H9 (cell line): ENCODE measurements at regions not wholly inside any gene's neighbourhood (a gene's known extent, or its start where the extent isn't known, plus 50 kb on each side); places are given as distances from the start of the nearest gene placed in this dataset.

Source experiments
- DNase-seq: peaks from one replicate; pipeline ENCODE4 v3.0.0-alpha.2; 2017
- H2AFZ ChIP-seq: one replicate; pipeline ENCODE4 v1.6.1; 2013; ENCODE audit warnings: mild to moderate bottlenecking, low read length, control low read depth, moderate library complexity
- H2AK5ac ChIP-seq: 2 replicates; pipeline ENCODE4 v1.6.1; 2013; ENCODE audit warnings: low read length, control low read depth, mixed read lengths; ENCODE audit not compliant: insufficient read length
- H2BK120ac ChIP-seq: one replicate; pipeline ENCODE4 v1.6.1; 2013; ENCODE audit warnings: low read depth, mild to moderate bottlenecking, low read length, control low read depth, inconsistent platforms; ENCODE audit not compliant: poor library complexity, severe bottlenecking
- H2BK12ac ChIP-seq: 2 replicates; pipeline ENCODE4 v1.6.1; 2013; ENCODE audit warnings: low read length, control low read depth, mixed read lengths, low read depth; ENCODE audit not compliant: insufficient read length
- H2BK15ac ChIP-seq: 2 replicates; pipeline ENCODE4 v1.6.1; 2013; ENCODE audit warnings: low read depth, low read length, control low read depth
- H2BK20ac ChIP-seq: one replicate; pipeline ENCODE4 v1.6.1; 2013; ENCODE audit warnings: low read depth, mild to moderate bottlenecking, low read length, control low read depth, inconsistent platforms; ENCODE audit not compliant: poor library complexity, severe bottlenecking
- H2BK5ac ChIP-seq: 2 replicates; pipeline ENCODE4 v1.6.1; 2013; ENCODE audit warnings: low read length, control low read depth, mixed read lengths; ENCODE audit not compliant: insufficient read length
- H3K14ac ChIP-seq: 2 replicates; pipeline ENCODE4 v1.6.1; 2013; ENCODE audit warnings: low read length, control low read depth; ENCODE audit not compliant: insufficient read depth
- H3K18ac ChIP-seq: 2 replicates; pipeline ENCODE4 v1.6.1; 2013; ENCODE audit warnings: low read depth, mild to moderate bottlenecking, mixed read lengths, low read length, control low read depth; ENCODE audit not compliant: insufficient read length
- H3K23ac ChIP-seq: 2 replicates; pipeline ENCODE4 v1.6.1; 2013; ENCODE audit warnings: low read length, control low read depth, mixed read lengths, low read depth; ENCODE audit not compliant: insufficient read length
- H3K23me2 ChIP-seq: 2 replicates; pipeline ENCODE4 v1.6.1; 2013; ENCODE audit warnings: low read depth, mild to moderate bottlenecking, mixed read lengths, low read length, control low read depth; ENCODE audit not compliant: insufficient read length, poor library complexity, severe bottlenecking
- H3K27ac ChIP-seq: 2 replicates; pipeline ENCODE4 v1.5.1; 2013; ENCODE audit warnings: low read length, control low read depth, mixed read lengths, low read depth; ENCODE audit not compliant: insufficient read length
- H3K27me3 ChIP-seq: 2 replicates; pipeline ENCODE4 v1.6.1; 2013; ENCODE audit warnings: low read length, control low read depth, inconsistent platforms; ENCODE audit not compliant: insufficient read depth
- H3K4ac ChIP-seq: 2 replicates; pipeline ENCODE4 v1.6.1; 2013; ENCODE audit warnings: low read depth, mild to moderate bottlenecking, control low read depth, inconsistent platforms, low read length, moderate library complexity
- H3K4me1 ChIP-seq: 2 replicates; pipeline ENCODE4 v1.6.1; 2013; ENCODE audit warnings: low read length, control low read depth, inconsistent platforms; ENCODE audit not compliant: insufficient read depth
- H3K4me2 ChIP-seq: 2 replicates; pipeline ENCODE4 v1.6.1; 2013; ENCODE audit warnings: low read length, control low read depth, mixed read lengths; ENCODE audit not compliant: insufficient read length, insufficient read depth
- H3K56ac ChIP-seq: 2 replicates; pipeline ENCODE4 v1.6.1; 2013; ENCODE audit warnings: low read depth, mild to moderate bottlenecking, mixed read lengths, low read length, control low read depth; ENCODE audit not compliant: insufficient read length
- H3K79me1 ChIP-seq: 2 replicates; pipeline ENCODE4 v1.6.1; 2013; ENCODE audit warnings: low read depth, mild to moderate bottlenecking, moderate library complexity, low read length, control low read depth, inconsistent platforms; ENCODE audit not compliant: insufficient read depth, poor library complexity, severe bottlenecking
- H3K79me2 ChIP-seq: 2 replicates; pipeline ENCODE4 v1.6.1; 2013; ENCODE audit warnings: low read length, control low read depth, inconsistent platforms; ENCODE audit not compliant: insufficient read depth
- H3K9ac ChIP-seq: 2 replicates; pipeline ENCODE4 v1.6.1; 2013; ENCODE audit warnings: low read length, control low read depth, mixed read lengths; ENCODE audit not compliant: insufficient read length; ENCODE audit errors: extremely low read depth
- H3K9me3 ChIP-seq: one replicate; pipeline ENCODE4 v1.6.1; 2013; ENCODE audit warnings: low read depth, low read length, inconsistent platforms; ENCODE audit not compliant: control insufficient read depth
- H3T11ph ChIP-seq: one replicate; pipeline ENCODE4 v1.6.1; 2013; ENCODE audit warnings: mild to moderate bottlenecking, low read length, control low read depth, inconsistent platforms
- H4K20me1 ChIP-seq: one replicate; pipeline ENCODE4 v1.6.1; 2013; ENCODE audit not compliant: control insufficient read depth, insufficient read length, insufficient read depth
- H4K5ac ChIP-seq: 2 replicates; pipeline ENCODE4 v1.6.1; 2013; ENCODE audit warnings: low read depth, mild to moderate bottlenecking, mixed read lengths, low read length, control low read depth; ENCODE audit not compliant: insufficient read length
- H4K8ac ChIP-seq: replicated peaks from 2 replicates; pipeline ENCODE4 v1.6.1; 2013; ENCODE audit warnings: low read length, control low read depth, mixed read lengths, low read depth; ENCODE audit not compliant: insufficient read length
- H4K91ac ChIP-seq: 2 replicates; pipeline ENCODE4 v1.6.1; 2013; ENCODE audit warnings: low read depth, mild to moderate bottlenecking, moderate library complexity, mixed read lengths, low read length, control low read depth; ENCODE audit not compliant: insufficient read length
- H3K27ac Mint-ChIP-seq, 3 experiments: 2 replicates in 2 of 3; 3 replicates in 1 of 3; pipeline ENCODE4 v1.8.0; 2020 to 2021; ENCODE audit warnings: mixed read lengths in 3 of 3, mild to moderate bottlenecking in 1 of 3, moderate library complexity in 1 of 3
- H3K27me3 Mint-ChIP-seq: 2 replicates; pipeline ENCODE4 v1.8.0; 2021; ENCODE audit warnings: low read depth, mild to moderate bottlenecking, moderate library complexity, mixed read lengths
- H3K36me3 Mint-ChIP-seq, 3 experiments: 2 replicates in 2 of 3; 3 replicates in 1 of 3; pipeline ENCODE4 v1.8.0; 2020 to 2021; ENCODE audit warnings: low read depth in 3 of 3, mixed read lengths in 3 of 3; ENCODE audit not compliant: insufficient read depth in 1 of 3
- H3K4me1 Mint-ChIP-seq, 2 experiments: 2 replicates each; pipeline ENCODE4 v1.8.0; 2020; ENCODE audit warnings: mixed read lengths in 2 of 2
- H3K4me3 Mint-ChIP-seq, 2 experiments: 2 replicates in 1 of 2; 3 replicates in 1 of 2; pipeline ENCODE4 v1.8.0; 2020 to 2021; ENCODE audit warnings: mild to moderate bottlenecking in 2 of 2, mixed read lengths in 2 of 2, moderate library complexity in 1 of 2
- H3K9me3 Mint-ChIP-seq, 2 experiments: 2 replicates in 1 of 2; 3 replicates in 1 of 2; pipeline ENCODE4 v1.8.0; 2020; ENCODE audit warnings: mild to moderate bottlenecking in 2 of 2, mixed read lengths in 2 of 2, moderate library complexity in 1 of 2
- CTCF ChIP-seq: fragments of 200-600 bp; sonication (generic); conservative IDR thresholded peaks from 3 replicates; pipeline ENCODE4 v1.8.0; 2021; ENCODE audit warnings: antibody characterized with exemption, mild to moderate bottlenecking
- WGBS: extraction: QIAGEN DNeasy Blood & Tissue Kit; methylation state at CpG from one replicate; pipeline ENCODE4 v1.1.7; 2013; ENCODE audit warnings: missing lambda C conversion rate, low lambda C conversion rate, mixed read lengths; ENCODE audit not compliant: insufficient read length; ENCODE audit errors: extremely low coverage; 5-methylcytosine and 5-hydroxymethylcytosine counted together

- H3K79me1 ChIP-seq = no peaks in the 10 kb centered on the region
- Mint-ChIP-seq H3K27me3 (no peaks in the 10 kb centered on the region), H3K36me3 (peaks cover 0 to 3% (median 0%) of the 10 kb centered on the region in 3 experiments; a peak in 2 of 7 replicates), H3K9me3 (peaks cover 0 to 5% of the 10 kb centered on the region in 2 experiments; a peak in 4 of 5 replicates), H3K4me1 (peaks cover 0 to 3% of the 10 kb centered on the region in 2 experiments; a peak in 1 of 4 replicates), H3K27ac (no peak overlapping the region), H3K4me3 (no peak overlapping the region)
- no peak overlapping the region for H3K4ac ChIP-seq
- H2BK5ac ChIP-seq = no peak overlapping the region
- H4K91ac ChIP-seq = no peak overlapping the region
- H4K5ac ChIP-seq = no peak overlapping the region
- H3K56ac ChIP-seq = no peak overlapping the region
- no peak overlapping the region for H2BK12ac ChIP-seq
- H2BK20ac ChIP-seq = no peak overlapping the region
- H3K4me2 ChIP-seq = no peak overlapping the region
- no peak overlapping the region for H3K9ac ChIP-seq
- no peak overlapping the region for H2BK120ac ChIP-seq
- H3K4me1 ChIP-seq = no peaks in the 10 kb centered on the region; the same call in 1 of the 2 replicates
- H3K79me2 ChIP-seq = 0 out of 2 replicates have a peak, but pooled peaks cover 2% of the 10 kb centered on the region
- no peak for DNase-seq
- H3K27me3 ChIP-seq = no peaks in the 10 kb centered on the region
- H3T11ph ChIP-seq = no peak overlapping the region
- no CpG with 5 or more reads among the region's 1 CpG for WGBS
- H2BK15ac ChIP-seq = no peak overlapping the region
- H3K18ac ChIP-seq = no peak overlapping the region
- no peaks in the 10 kb centered on the region for H3K9me3 ChIP-seq
- no peak overlapping the region for H4K8ac ChIP-seq
- H2AFZ ChIP-seq = no peak overlapping the region
- no peak overlapping the region for H2AK5ac ChIP-seq
- no peak overlapping the region for H3K14ac ChIP-seq
- no peaks in the 10 kb centered on the region for H4K20me1 ChIP-seq
- TF ChIP-seq CTCF = no peak
- H3K27ac ChIP-seq = no peak overlapping the region
- no peaks in the 10 kb centered on the region for H3K23me2 ChIP-seq
- H3K23ac ChIP-seq = no peak overlapping the region
Observed at GRCh38 chr3:7871003-7871560, 630.5 kb upstream of the LMCD1 start.
